ENCODE measurements at regions not wholly inside any gene's neighbourhood (a gene's known extent, or its start where the extent isn't known, plus 50 kb on each side); places are given as distances from the start of the nearest gene placed in this dataset.

- no peak for TF ChIP-seq KLF12 (CRISPR knock-in tag; IDR thresholded peaks at IDR 0.05; ENCODE audit: borderline replicate concordance)
- TF ChIP-seq MAX (IDR thresholded peaks at IDR 0.05) = no peak
- TF ChIP-seq POLR2A (IDR thresholded peaks at IDR 0.05; ENCODE audit: insufficient read depth in 1 of 2, low read depth in 2 of 2, low read length in 2 of 2) = no peak
- no peak for TF ChIP-seq EZH2 (conservative IDR thresholded peaks at IDR 0.05; ENCODE audit: low read depth, low read length)
- TF ChIP-seq MTERF4 (CRISPR knock-in tag; IDR thresholded peaks at IDR 0.05) = no peak
- TF ChIP-seq ZZZ3 (CRISPR knock-in tag; IDR thresholded peaks at IDR 0.05; ENCODE audit: borderline replicate concordance) = no peak
- no peak for TF ChIP-seq CBX5 (CRISPR knock-in tag; IDR thresholded peaks at IDR 0.05; ENCODE audit: borderline replicate concordance)
- TF ChIP-seq, protein P1, sequence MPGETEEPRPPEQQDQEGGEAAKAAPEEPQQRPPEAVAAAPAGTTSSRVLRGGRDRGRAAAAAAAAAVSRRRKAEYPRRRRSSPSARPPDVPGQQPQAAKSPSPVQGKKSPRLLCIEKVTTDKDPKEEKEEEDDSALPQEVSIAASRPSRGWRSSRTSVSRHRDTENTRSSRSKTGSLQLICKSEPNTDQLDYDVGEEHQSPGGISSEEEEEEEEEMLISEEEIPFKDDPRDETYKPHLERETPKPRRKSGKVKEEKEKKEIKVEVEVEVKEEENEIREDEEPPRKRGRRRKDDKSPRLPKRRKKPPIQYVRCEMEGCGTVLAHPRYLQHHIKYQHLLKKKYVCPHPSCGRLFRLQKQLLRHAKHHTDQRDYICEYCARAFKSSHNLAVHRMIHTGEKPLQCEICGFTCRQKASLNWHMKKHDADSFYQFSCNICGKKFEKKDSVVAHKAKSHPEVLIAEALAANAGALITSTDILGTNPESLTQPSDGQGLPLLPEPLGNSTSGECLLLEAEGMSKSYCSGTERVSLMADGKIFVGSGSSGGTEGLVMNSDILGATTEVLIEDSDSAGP (CRISPR knock-in tag; IDR thresholded peaks at IDR 0.05; ENCODE audit: borderline replicate concordance) = no peak
- no peak for TF ChIP-seq ZNF142 (CRISPR knock-in tag; IDR thresholded peaks at IDR 0.05)
These were observed 262.6 kb downstream of the DCDC2C start for GRCh38 chr2:3965953-3966352.
